ENCODE measurements at regions not wholly inside any gene's neighbourhood (a gene's known extent, or its start where the extent isn't known, plus 50 kb on each side); places are given as distances from the start of the nearest gene placed in this dataset.

DNA sequence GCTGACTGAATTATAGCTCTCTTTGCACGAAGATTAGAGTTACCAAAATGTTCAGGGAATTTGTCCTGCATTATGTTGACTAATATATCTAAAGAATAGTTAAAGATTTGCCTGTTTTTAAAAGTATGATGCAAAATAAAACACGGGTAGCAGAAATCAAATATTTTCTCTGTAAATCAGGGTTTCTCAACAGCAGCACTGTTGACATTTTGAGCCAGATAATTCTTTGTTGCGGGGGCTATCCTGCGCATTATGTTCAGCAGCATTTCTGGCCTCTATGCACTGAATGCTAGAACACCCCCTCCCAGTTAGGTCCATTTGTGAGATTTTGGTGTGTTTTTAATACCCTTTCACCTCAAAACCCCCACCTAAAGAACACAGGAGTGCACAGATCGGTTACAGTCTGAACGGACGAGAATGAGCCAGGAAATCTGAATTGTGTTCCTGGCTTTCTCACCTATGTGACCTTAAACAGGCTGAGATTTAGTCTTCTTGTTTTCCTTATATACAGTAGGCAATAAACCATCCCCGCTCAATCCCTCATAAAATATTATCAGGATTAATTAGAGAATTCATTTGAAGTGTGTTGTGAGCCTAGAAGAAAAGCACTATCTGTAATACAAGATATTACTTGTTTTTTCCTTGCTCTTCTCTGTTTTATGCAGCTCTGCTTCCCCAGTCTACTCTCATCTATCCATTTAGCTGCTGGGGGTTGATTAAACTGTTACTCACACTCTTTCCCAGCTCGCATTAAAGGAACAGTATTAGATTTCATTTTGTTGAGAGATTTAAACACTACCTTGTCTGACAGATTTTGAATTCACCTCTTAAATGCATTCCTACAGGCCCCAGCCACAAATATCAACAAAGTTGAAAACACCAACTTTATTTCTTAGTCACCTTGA is 247.5 kb upstream of the GOLIM4 start:
- Histone ChIP-seq H3K9me3 (no peaks in the 10 kb centered on the region), H3K27me3 (no peaks in the 10 kb centered on the region), H3K27ac (no peak overlapping the region), H3K4me1 (no peaks in the 10 kb centered on the region), H3K4me3 (no peak overlapping the region), H3K36me3 (no peaks in the 10 kb centered on the region)
- TF ChIP-seq, protein P1, sequence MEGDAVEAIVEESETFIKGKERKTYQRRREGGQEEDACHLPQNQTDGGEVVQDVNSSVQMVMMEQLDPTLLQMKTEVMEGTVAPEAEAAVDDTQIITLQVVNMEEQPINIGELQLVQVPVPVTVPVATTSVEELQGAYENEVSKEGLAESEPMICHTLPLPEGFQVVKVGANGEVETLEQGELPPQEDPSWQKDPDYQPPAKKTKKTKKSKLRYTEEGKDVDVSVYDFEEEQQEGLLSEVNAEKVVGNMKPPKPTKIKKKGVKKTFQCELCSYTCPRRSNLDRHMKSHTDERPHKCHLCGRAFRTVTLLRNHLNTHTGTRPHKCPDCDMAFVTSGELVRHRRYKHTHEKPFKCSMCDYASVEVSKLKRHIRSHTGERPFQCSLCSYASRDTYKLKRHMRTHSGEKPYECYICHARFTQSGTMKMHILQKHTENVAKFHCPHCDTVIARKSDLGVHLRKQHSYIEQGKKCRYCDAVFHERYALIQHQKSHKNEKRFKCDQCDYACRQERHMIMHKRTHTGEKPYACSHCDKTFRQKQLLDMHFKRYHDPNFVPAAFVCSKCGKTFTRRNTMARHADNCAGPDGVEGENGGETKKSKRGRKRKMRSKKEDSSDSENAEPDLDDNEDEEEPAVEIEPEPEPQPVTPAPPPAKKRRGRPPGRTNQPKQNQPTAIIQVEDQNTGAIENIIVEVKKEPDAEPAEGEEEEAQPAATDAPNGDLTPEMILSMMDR (IDR thresholded peaks at IDR 0.05): no peak
- intact Hi-C loops (cut with DNase I): no loop called here
- no peak for ATAC-seq
- no peak for DNase-seq

DNA sequence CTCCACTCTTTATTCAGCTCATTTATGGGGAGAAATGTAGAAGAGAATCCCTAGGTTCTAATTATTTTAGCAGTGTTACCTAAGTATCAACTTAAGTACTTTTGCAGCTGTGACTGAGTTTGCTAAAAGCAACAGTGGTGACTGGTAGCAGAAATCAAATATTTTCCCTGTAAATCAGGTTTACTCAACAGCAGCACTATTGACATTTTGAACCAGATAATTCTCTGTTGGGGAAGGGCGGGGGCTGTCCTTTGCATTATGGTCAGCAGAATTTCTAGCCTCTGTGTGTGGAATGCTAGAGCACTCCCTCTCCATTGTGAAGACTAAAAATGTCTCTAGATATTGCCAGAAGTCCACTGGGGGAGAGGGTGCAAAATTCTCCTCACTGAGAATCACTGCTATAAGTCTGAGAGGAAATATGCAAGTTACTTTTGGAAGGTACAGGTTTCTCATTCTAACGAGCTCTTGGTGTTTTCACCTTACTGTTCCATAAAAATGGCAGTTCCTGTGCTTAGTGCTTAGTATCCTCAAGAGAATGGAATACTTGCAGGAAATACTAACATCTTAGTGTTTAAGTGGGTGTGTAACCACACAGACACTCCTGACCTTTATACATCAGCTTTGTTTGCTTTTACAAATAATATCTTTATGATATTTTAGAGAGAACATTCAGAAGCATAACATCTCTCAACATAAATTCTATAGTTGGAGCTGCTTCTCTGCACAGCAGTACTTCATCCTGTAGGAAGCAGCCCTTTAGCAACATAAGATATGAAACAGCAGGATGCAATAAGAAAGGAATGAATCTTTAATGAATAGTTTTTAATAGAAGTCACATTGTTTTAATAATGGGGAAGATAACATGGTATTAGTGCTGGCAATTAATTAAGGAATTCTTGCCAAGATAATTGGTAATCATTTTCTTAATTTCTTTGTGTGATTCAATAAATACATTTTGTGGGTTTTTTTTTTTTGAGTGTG is 246.5 kb upstream of the GOLIM4 start:
- TF ChIP-seq, protein P1 (IDR thresholded peaks at IDR 0.05): no peak
- Histone ChIP-seq H3K36me3 (no peaks in the 10 kb centered on the region), H3K4me3 (no peak overlapping the region), H3K27me3 (no peaks in the 10 kb centered on the region), H3K4me1 (no peaks in the 10 kb centered on the region), H3K27ac (no peak overlapping the region), H3K9me3 (no peaks in the 10 kb centered on the region)
- intact Hi-C loops (cut with DNase I): no loop called here
- ATAC-seq: no peak
- no peak for DNase-seq

DNA sequence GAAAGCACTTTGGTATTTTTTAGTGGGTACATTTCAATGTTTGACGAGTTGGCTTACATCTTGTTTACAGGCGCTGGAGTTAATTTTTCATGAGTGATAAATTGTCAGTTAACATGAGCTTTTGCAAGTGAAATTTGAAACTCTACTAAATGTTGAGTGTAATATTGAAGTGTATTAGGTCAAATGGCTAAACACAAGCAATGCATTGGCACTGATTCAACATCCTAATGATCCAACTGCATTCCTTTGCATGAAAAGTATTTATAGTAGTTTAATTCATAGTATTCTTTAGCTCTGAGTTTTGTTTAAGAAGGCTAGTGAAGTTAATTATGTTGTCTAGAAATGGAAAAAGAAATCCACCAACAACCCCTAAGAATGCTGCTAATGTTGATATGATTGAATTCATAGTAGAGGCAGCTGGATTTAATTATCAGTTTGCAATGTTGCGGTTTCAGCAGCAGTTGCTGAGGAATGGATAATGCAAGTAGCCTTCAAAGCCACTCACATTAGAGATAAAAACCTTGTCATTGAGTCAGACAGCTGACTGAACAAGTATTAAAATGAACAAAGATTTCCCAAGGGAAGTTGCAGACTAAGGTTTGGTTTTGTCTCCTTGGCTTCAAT is 245.6 kb upstream of the GOLIM4 start:
- Histone ChIP-seq H3K9me3 (no peaks in the 10 kb centered on the region), H3K36me3 (no peaks in the 10 kb centered on the region), H3K27ac (no peak overlapping the region), H3K27me3 (no peaks in the 10 kb centered on the region), H3K4me1 (no peaks in the 10 kb centered on the region), H3K4me3 (no peak overlapping the region)
- ATAC-seq (no peak), DNase-seq (no peak)
- intact Hi-C loops (cut with DNase I): no loop called here
- TF ChIP-seq, protein P1 (IDR thresholded peaks at IDR 0.05): no peak

DNA sequence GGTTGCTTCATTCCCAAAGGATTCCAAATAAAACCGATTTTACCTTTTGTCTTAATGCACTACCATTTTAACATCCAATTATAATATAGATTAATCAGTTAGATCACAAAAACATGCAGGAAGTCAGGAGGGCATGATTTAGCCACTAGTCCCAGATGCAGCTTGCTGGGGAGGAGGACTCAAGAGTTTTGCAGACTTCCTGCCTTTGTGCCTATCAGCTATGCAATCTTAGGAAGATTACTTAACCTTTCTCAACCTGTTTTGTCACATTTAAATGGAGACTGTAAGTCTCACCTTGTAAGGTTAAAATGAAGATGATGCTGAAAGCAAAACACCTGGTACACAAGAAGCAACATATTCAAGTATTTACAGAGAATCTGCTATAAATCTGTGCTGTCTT is 242.4 kb upstream of the GOLIM4 start:
- Histone ChIP-seq H3K9me3 (no peaks in the 10 kb centered on the region), H3K4me1 (no peaks in the 10 kb centered on the region), H3K27me3 (no peaks in the 10 kb centered on the region), H3K4me3 (no peak overlapping the region), H3K27ac (no peak overlapping the region), H3K36me3 (no peaks in the 10 kb centered on the region)
- DNase-seq: no peak
- no peak for ATAC-seq
- TF ChIP-seq, protein P1 (IDR thresholded peaks at IDR 0.05): no peak
- intact Hi-C loops (cut with DNase I): no loop called here

DNA sequence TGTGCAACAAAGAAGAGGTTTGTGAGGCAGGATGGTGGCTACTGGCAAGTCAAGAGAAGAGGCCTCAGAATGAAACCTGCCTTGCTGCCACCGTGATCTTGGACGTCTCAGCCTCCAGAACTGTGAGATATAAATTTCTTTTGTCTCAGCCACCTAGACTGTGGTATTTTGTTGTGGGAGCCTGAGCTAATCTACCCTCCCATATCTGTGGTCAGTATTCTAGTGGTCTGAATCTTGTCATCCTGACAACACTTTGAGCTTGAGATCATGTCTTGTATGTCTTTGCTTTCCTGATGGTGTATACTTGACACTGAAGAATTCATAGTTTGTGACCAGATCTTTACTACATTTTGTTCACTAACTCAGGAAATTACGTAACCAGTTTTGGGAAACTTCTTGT is 240.6 kb upstream of the GOLIM4 start:
- Histone ChIP-seq H3K36me3 (no peaks in the 10 kb centered on the region), H3K27me3 (no peaks in the 10 kb centered on the region), H3K4me1 (no peaks in the 10 kb centered on the region), H3K27ac (no peak overlapping the region), H3K9me3 (no peaks in the 10 kb centered on the region), H3K4me3 (no peak overlapping the region)
- TF ChIP-seq, protein P1 (IDR thresholded peaks at IDR 0.05): no peak
- intact Hi-C loops (cut with DNase I): no loop called here
- DNase-seq (no peak), ATAC-seq (no peak)
